ENCODE measurements at regions not wholly inside any gene's neighbourhood (a gene's known extent, or its start where the extent isn't known, plus 50 kb on each side); places are given as distances from the start of the nearest gene placed in this dataset.

DNA sequence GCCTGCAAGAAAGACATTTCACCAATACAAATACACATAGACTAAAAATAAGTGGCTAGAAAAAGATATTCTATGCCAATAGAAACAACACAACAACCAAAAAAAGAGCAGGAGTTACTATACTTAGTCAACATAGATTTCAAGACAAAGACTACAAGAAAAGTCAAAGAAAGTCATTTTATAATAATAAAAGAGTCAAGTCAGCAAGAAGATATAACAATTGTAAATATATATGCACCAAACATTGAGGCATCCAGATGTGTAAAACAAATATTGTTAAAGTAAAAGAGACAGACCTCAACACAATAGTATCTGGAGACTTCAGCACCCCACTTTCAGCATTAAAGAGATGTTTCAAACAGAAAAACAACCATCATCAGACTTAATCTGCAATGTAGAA, 104.6 kb downstream of the AMY1C start:
- DNase-seq, result no peak

- no peak for DNase-seq
Observed at GRCh38 chr1:103859721-103860120, 110.0 kb downstream of the AMY1C start.

DNA sequence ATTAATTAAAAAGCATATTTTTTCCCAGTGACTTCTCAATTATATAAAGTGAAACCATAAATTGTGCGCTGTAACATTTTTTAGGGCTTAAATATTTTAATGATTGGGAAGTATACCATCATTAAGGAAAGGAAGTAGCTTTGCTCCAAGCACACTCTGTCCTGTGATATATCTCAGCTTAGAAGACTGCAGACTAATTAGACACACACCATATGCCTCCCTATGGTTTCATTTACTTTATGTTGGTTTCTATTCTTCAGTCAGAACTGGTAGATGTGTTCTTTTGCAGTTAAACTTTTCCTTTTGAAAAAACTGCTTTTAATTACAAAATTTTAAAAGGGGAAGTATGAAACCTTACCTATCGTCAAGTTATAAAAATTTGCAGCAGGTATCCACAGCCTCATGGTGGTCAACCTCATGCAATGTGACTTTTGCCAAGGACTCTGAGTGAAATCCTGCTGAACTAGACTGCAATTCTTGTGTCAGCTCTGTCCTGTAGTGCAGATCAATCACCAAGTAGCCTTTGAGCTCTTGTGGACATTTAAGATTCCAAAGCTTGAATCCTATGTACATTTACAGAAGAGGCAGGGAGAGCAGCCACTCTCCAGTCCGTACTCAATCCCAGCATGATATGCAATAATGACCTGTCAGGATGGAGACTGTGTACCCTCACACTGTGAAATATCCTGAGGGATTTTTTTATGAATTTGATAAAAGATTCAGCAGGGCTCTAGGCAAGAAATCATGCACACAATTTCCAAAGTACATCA, 149.1 kb downstream of the AMY1C start:
- DNase-seq, result no peak

- no peak for DNase-seq
Observed at GRCh38 chr1:103900005-103900404, 150.3 kb downstream of the AMY1C start.

DNA sequence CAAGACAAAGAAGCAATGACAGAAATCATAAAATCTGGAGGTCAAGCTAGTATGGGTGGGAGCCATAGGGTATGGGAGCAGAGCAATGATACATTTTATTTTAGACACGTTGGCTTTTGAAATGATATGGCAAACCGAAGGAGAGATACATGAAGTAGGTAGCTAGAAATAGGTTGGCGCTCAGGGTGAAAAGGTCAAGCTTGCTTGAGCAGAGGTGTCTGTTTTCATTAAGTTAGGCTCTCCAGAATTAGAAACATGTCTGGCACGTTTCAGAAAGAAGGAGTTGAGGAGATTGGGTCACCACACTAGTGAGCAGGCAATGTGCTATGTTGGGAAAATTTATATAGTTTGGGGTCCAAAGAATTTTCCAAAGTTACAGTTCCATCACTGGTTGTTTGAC, 151.4 kb downstream of the AMY1C start:
- DNase-seq, result no peak

DNA sequence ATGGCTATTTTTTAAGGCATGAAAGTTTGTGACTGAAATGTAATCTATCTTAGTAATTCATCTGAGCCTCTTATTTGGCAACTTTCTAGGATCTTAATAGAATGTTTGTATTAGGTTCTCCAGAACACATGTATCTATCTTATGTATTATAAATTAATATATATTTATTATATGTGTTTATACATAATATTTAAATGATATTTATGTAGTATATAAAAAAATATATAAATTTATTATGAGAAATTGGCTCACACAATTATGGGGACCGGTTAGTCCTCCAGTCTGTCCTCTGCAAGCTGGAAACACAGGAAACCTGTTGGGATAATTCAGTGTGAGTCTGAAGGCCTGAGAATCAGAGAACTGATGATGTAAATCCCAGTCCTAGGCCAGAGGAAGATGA, 155.7 kb downstream of the AMY1C start:
- DNase-seq, result no peak

DNA sequence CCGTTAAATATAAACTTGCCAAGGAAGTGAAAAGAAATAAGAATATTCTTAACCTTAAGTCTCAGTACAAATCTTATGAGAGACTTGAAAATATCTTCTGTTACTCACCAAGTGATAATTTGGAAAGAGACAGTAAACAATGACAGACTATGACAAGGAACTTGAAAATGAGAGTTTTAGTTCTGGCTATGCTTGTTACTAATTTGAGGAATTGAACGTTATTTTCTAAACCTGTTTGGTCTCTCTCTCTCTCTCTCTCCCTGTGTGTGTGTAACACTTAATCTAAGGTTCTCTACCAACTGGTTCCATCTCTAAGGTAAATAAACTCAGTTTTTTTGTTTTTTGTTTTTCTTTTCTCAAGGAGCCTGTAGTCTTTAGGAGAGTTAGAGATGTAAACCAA, 161.8 kb downstream of the AMY1C start:
- DNase-seq, result no peak

- no peak for DNase-seq
Observed at GRCh38 chr1:103917795-103918194, 168.1 kb downstream of the AMY1C start.

- DNase-seq, result no peak
Observed at GRCh38 chr1:103931891-103932290, 182.2 kb downstream of the AMY1C start.

GRCh38 chr1:103937763-103938357, 188.2 kb downstream of the AMY1C start:
- DNase-seq, result no peak

GRCh38 chr1:103941086-103941485, 191.4 kb downstream of the AMY1C start:
- DNase-seq, result no peak

GRCh38 chr1:103942029-103942428, 192.3 kb downstream of the AMY1C start:
- no peak for DNase-seq

GRCh38 chr1:103945774-103946173, 196.1 kb downstream of the AMY1C start:
- DNase-seq, result no peak

DNA sequence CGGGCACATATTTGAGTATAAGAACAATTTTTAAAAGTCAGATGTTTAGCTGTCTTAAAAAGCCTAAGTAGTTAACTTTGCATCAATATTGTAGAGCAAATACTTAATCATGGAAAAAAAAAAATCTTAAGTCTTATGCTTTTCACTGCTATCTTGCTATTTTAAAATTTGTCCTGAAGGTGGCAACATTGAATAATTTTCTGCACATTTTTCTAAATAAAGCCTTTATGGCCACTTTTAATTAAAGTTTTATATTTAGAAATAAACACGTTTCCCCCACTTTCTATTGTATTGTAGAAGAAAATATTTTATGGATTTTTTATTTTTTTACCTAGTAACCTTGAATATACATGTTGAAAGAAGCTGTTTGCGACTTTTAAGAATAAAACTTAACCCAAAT, 198.8 kb downstream of the AMY1C start:
- no peak for DNase-seq

DNA sequence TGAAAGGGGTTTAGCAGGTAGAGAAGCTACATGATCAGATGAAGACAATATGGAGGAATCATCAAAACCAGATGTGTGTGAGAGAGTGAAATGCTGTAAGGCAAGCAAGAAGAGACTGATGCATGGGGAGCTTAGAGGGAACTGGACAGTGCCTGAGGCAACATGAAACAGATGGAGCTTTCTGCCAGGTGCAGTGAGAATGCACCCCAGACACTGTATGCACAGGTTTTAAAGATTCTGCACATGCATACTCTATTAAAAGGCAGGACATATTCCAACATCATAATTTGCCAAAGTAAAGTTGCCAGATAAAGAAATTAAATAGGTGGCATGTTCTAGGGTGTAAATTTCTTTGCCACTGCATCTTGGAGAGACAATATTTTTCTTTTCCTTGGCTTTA, 200.1 kb downstream of the AMY1C start:
- no peak for DNase-seq

DNA sequence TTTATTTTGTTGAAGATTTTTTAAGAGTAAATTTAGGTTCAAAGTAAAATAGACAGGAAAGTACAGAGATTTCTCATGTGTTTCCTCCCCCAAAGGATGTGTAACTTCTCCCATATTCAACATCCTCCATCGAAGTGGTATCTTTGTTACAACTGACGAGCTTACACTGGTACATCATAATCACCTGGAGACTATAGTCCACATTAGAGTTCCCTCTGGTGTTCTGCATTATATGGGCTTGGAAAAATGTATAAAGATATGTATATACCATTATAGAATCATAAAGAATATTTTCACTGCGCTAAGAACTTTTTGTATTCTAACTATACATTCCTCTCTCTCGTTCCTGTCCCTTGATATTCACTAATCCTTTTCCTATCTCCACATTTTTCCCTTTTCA, 203.7 kb downstream of the AMY1C start:
- DNase-seq, result no peak

GRCh38 chr1:103958699-103959098, 209.0 kb downstream of the AMY1C start:
- no peak for DNase-seq

- DNase-seq, result no peak
Observed at GRCh38 chr1:103959565-103959964, 209.9 kb downstream of the AMY1C start.

DNA sequence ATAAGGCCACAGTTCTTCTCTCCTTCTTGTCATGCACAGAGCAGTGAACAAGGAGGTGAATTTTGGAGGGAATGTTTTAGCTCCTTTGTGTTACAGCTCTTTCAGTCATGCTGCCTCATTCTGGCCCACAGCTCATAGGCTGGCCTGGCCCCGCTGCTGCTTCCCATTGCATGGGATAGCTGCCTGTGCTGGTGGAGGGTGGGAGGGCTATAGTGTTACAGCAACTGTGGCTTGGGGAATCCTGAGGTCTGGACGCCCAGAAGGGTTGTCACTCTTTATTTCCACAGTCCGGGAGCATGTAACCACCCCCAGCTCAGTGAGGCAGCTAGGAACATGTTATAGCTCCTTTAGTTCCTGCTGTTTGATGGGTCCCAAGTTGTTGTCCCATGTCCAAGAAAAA, 210.3 kb downstream of the AMY1C start:
- no peak for DNase-seq

GRCh38 chr1:103960710-103961109, 211.0 kb downstream of the AMY1C start:
- no peak for DNase-seq

DNA sequence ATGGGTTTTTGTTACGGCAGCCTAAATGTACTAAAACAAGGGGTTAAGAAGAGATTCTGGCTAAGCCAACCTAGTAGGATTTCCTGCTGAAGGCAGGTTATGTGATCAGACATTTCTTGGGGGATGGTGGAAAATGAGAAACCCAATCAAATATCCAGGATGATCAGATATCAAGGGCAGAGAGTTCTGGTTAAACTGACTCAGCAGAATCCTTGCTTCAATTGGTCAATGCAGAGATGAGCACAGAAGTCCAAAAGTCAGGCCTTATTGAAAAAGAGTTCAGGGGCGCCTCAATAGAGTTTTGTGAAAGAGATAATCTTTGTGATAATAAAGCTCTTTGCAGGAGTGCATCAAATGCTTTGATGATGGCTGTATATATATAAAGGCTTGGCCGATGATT, 237.1 kb downstream of the AMY1C start:
- no peak for DNase-seq

DNA sequence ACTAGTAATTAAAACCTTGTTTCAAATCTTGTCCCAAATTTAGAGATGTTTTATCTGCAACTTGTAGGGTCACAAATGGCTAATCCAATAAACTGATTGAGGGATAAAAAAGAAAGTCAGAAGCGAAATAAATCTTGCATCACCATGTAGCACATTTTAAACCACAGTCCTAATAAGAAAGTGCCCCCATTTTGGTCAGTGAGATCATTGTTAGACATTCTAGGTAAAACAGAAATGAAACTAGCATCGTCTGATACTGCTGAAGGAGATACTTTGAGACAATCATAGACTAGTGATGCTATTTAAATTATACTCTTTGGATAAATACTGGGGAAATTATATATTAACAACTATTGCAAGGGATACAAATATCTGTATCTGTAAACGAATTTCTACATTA, 247.9 kb downstream of the AMY1C start:
- no peak for DNase-seq

DNA sequence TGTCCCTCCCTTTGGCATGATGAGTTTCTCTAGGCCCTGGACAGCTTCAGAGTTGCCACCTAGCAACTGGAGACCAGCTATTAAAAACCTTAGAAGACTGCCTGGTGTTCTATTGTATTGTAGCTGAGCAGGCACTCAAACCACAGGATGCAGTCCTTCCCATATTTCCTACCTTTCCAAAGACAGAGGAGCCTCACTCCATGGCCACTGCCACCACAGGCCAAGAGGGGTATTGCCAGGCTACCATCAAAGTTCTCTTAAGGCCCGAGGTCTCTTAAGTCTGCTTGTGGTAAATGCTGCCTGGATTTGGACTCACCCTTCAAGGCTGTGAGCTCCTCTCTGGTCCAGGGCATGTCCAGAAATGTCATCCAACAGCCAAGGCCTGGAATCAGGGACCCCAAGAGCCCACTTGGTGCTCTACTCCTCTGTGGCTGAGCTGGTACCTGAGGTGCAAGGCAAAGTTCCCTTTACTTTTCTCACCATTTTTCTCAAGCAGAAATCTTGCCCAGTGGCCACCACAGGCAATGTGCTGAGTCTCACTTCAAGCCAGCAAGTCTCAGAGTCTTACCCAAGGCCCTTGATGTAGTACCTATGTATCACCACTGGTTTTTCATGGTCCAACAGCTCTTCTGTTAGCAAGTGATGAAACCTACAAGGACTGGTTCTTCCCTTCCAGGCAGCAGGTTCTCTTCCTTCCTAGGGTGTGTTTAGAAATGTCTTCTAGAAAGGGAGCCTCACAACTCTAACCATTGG, 269.4 kb downstream of the AMY1C start:
- DNase-seq, result no peak

GRCh38 chr1:104019675-104020049, 270.0 kb downstream of the AMY1C start:
- no peak for DNase-seq

Data from inflammatory macrophage (primary cell).